ENCODE measurements at regions not wholly inside any gene's neighbourhood (a gene's known extent, or its start where the extent isn't known, plus 50 kb on each side); places are given as distances from the start of the nearest gene placed in this dataset.

DNA sequence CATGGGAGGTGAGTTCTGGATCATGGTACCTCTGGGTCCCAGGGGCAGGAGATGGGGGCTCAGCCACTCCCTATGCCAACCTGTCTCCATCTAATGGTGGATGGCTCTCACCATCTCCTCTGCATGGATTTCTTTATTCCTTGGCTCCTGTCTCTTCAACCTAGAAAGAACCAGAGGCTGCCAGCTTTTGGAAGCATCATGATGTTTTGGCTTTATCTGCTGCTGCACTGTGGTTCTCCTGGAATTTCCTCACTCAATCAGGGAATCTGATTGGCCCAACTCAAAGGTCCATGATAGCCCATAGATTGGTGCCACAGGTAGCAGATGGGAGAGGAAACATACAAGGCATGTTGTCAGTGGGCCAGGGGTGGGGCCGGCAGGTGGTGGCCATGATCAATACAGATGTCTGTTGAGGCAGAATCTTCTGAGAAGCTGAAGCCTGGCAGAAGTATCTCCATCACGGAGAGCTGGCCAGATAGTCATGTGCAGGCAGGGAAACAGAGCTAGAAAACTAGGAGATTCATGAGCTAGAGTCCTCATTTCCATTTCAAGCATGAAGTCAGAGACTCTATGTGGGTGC is 158.2 kb downstream of the MACROH2A1 start:
- Histone ChIP-seq H3K9me3 (ENCODE audit: insufficient read depth, low read depth, low read length) (no peaks in the 10 kb centered on the region), H3K36me3 (ENCODE audit: insufficient read depth, low read length) (no peaks in the 10 kb centered on the region), H3K4me1 (ENCODE audit: insufficient read depth, low read length) (peaks cover 5% of the 10 kb centered on the region), H3K9ac (ENCODE audit: low read depth, low read length) (no peak overlapping the region), H3K27me3 (ENCODE audit: insufficient read depth, low read length) (no peaks in the 10 kb centered on the region), H3K4me3 (ENCODE audit: low read length) (no peak overlapping the region), H3K27ac (ENCODE audit: low read depth, low read length) (no peak overlapping the region)
- 89% methylated on average over 2 of the region's 2 CpGs for WGBS

DNA sequence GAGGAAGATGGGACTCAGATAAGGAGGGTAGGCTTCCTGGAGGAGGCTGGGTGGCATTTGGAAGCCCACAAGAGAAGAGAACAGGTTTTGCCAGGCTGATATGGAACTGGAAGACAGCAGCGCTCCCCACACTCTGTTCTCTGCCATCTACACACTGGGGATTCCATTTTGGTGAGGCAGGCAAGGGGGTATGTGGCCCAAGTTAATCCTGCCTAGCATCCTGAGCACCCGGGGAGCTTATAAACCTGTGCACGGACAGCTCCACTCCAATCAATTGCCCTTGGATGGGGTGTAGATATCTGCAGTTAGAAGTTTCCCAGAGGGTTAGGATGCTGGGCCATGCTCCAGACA is 158.8 kb downstream of the MACROH2A1 start:
- Histone ChIP-seq H3K27me3 (ENCODE audit: insufficient read depth, low read length) (no peaks in the 10 kb centered on the region), H3K4me3 (ENCODE audit: low read length) (no peak overlapping the region), H3K36me3 (ENCODE audit: insufficient read depth, low read length) (no peaks in the 10 kb centered on the region), H3K4me1 (ENCODE audit: insufficient read depth, low read length) (peaks cover 5% of the 10 kb centered on the region), H3K9me3 (ENCODE audit: insufficient read depth, low read depth, low read length) (no peaks in the 10 kb centered on the region), H3K27ac (ENCODE audit: low read depth, low read length) (no peak overlapping the region), H3K9ac (ENCODE audit: low read depth, low read length) (no peak overlapping the region)
- 100% methylated on average over 3 of the region's 3 CpGs for WGBS

DNA sequence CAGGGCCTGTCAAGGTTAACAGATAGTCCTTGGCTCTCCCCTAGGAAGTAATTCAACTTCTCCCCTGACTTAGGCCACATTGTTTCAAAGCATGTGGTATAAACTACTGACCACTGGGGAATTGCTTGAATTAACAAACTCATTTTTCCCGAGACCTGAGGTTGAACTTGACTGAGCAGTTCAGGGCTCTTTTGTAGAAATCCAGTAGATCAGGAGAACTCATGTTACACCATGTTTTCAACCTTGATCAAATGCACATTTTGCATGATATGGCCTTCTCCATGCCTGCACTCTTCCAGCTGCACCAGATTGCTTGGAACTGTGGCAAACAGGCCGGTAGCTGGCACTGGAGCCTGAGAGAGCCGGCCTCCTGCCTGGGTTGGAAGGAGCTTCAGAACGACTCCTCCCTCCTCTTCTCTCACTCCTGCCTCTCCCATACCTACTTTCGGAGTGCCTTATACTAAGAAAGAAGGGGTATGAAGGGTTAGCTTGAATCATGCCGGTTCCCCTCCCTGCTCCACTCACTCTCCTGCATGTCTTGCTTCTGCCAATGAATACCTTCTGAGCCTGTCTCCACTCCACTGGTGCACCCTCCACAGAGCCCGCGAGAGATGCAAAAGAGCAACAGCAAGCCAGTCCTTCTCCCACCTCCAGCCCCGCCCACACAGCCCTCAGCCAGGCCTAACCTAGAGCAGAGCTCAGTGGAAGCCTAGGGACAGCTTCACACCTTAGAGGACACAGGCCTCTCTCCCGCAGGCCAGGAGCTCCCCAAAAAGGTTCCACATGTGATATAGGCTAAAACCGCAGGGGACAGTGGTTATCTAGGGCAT is 159.4 kb downstream of the MACROH2A1 start:
- peaks cover 5% of the 10 kb centered on the region; the same call in 1 of the 2 replicates for H3K4me1 ChIP-seq (ENCODE audit: insufficient read depth, low read length)
- H3K4me3 ChIP-seq (ENCODE audit: low read length) = no peak overlapping the region
- WGBS = 79% methylated on average over 9 of the region's 11 CpGs
- no peaks in the 10 kb centered on the region for H3K9me3 ChIP-seq (ENCODE audit: insufficient read depth, low read depth, low read length)
- no peak overlapping the region for H3K27ac ChIP-seq (ENCODE audit: low read depth, low read length)
- H3K36me3 ChIP-seq (ENCODE audit: insufficient read depth, low read length) = no peaks in the 10 kb centered on the region
- no peak overlapping the region for H3K9ac ChIP-seq (ENCODE audit: low read depth, low read length)
- H3K27me3 ChIP-seq (ENCODE audit: insufficient read depth, low read length) = no peaks in the 10 kb centered on the region

DNA sequence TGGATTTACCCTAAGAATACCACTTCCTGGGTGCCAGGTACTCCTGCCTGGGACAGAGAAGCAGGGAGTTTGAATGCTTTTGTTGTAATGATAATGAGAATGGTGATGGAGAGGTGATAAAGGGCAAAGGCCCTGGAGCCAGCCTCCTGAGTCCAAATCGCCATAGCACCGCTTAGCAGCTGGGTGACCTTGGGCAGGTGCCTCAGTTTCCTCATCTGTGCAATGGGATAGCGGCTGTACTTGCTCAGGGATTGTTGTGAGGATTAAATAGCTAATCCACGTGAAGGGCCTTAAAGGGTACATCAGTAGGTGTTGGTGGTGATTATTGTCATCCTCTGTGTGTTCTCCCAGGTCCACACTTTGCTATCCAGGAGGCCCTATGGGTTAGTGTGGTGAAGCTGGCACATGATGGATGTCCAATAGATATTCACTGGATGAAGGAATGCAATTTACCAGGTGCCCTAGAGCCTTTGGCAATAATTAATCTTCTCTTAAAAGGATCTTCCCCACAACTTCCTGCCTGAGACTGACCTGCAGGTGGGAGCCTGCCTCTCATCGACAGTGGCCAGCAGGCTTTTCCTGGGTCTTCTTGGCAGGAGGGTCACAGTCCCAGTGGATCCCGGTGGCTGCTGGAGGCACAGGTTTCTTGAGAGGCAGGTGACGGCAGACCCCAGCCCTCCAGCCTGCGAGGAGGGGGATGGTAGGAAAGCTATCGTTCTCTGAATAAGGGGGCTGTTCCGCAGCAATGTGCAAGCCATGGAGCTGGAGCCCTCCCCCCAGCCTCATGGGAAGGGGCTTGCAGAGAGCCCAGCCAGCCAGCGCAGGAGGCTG is 160.2 kb downstream of the MACROH2A1 start:
- WGBS = 83% methylated on average over 11 of the region's 11 CpGs
- H3K36me3 ChIP-seq (ENCODE audit: insufficient read depth, low read length) = no peaks in the 10 kb centered on the region
- H3K4me3 ChIP-seq (ENCODE audit: low read length) = no peak overlapping the region
- H3K9ac ChIP-seq (ENCODE audit: low read depth, low read length) = no peak overlapping the region
- H3K27ac ChIP-seq (ENCODE audit: low read depth, low read length) = no peak overlapping the region
- no peaks in the 10 kb centered on the region for H3K9me3 ChIP-seq (ENCODE audit: insufficient read depth, low read depth, low read length)
- peaks cover 5% of the 10 kb centered on the region; the same call in 1 of the 2 replicates for H3K4me1 ChIP-seq (ENCODE audit: insufficient read depth, low read length)
- H3K27me3 ChIP-seq (ENCODE audit: insufficient read depth, low read length) = no peaks in the 10 kb centered on the region

- no peaks in the 10 kb centered on the region for H3K36me3 ChIP-seq (ENCODE audit: insufficient read depth, low read length)
- whole genome bisulfite sequencing = 93% methylated on average over 9 of the region's 9 CpGs
- H3K4me3 ChIP-seq (ENCODE audit: low read length) = no peak overlapping the region
These were observed 161.3 kb downstream of the MACROH2A1 start for GRCh38 chr5:135237748-135238103.

DNA sequence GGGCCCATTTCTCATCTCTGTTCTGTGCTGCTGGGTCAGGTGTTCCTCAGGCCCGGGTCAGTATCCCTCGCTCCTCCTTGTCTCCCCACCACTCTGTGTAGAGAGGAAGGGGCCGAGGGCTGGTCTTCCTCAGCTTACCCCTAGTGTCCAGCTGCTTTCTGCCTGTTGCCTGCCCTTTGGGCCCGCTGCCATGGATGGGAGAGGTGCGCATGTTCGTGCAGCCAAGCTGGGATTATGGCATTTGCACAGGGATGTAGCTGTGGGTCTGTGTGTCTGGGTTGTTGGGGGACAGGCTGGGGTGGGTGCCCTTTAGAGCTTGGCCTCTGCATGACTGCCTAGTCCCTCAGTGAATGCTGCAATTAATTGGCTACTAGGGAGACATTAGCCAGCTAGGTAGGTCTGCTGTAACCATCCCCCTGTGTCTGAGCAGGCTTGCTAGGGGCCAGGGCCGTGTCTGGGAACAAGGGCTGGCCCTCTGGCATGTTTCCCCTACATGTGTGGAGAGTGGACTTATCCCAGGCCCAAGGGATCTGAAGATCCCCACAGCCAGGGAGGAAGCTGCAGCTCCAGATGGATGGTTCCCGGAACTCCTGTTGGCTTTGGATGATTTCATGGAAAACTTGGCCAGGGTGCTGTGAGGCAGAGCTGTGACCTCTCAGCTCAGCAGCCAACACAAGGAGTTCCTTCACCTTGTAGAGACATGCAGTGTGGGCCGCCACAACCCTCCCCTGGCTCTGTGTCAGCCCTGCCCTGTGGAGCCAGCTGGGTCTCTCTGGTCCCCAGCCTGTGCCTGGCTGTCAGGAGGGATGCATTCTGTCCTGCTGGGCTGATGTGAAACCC is 161.9 kb downstream of the MACROH2A1 start:
- Histone ChIP-seq H3K4me3 (ENCODE audit: low read length) (no peak overlapping the region), H3K36me3 (ENCODE audit: insufficient read depth, low read length) (no peaks in the 10 kb centered on the region), H3K9me3 (ENCODE audit: insufficient read depth, low read depth, low read length) (no peaks in the 10 kb centered on the region), H3K27ac (ENCODE audit: low read depth, low read length) (no peak overlapping the region), H3K4me1 (ENCODE audit: insufficient read depth, low read length) (peaks cover 5% of the 10 kb centered on the region; the same call in 1 of the 2 replicates), H3K9ac (ENCODE audit: low read depth, low read length) (no peak overlapping the region), H3K27me3 (ENCODE audit: insufficient read depth, low read length) (no peaks in the 10 kb centered on the region)
- 92% methylated on average over 9 of the region's 9 CpGs for WGBS

More at GRCh38 chr5:135237748-135238103, 161.3 kb downstream of the MACROH2A1 start:
- H3K4me1 ChIP-seq (ENCODE audit: insufficient read depth, low read length) = peaks cover 5% of the 10 kb centered on the region; the same call in 1 of the 2 replicates
- H3K9ac ChIP-seq (ENCODE audit: low read depth, low read length) = no peak overlapping the region
- no peak overlapping the region for H3K27ac ChIP-seq (ENCODE audit: low read depth, low read length)
- H3K27me3 ChIP-seq (ENCODE audit: insufficient read depth, low read length) = no peaks in the 10 kb centered on the region
- H3K9me3 ChIP-seq (ENCODE audit: insufficient read depth, low read depth, low read length) = no peaks in the 10 kb centered on the region

DNA sequence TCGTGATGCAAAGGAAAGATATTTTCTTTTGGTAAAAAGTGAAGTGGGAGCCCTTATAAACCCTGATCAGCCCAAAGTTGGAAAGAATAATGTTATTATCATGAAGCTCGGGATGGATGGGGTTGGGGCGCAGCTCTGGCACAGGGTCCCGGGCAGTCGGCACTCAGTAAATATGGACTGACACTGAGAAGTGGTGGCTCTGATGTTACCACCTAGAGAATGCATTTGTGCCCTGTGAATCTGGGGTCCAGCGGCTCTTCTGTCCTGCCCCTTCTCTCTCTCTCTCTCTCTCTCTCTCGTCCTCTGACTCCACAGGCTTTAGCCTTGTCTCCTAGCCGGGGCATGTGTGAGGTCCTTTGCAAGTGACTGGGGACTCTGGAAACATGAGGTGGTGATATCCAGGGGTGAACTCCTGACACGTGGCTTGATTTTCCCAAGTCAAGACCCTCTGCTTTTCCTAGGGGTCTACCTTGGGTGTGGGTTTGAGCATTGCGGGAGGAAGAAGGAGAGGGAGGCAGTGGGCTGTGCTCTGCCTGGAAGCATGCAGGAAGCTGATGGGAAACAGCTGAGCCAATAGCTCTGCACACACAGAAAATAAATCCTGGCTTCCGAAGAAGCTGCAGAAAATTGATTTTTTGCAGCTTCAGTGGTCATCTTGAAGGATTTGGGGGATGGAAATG is 162.7 kb downstream of the MACROH2A1 start:
- Histone ChIP-seq H3K9ac (ENCODE audit: low read depth, low read length) (no peak overlapping the region), H3K4me3 (ENCODE audit: low read length) (no peak overlapping the region), H3K27ac (ENCODE audit: low read depth, low read length) (no peak overlapping the region), H3K27me3 (ENCODE audit: insufficient read depth, low read length) (no peaks in the 10 kb centered on the region), H3K4me1 (ENCODE audit: insufficient read depth, low read length) (peaks cover 5% of the 10 kb centered on the region; the same call in 1 of the 2 replicates), H3K9me3 (ENCODE audit: insufficient read depth, low read depth, low read length) (no peaks in the 10 kb centered on the region), H3K36me3 (ENCODE audit: insufficient read depth, low read length) (no peaks in the 10 kb centered on the region)
- 92% methylated on average over 11 of the region's 11 CpGs for WGBS

- Histone ChIP-seq H3K36me3 (ENCODE audit: insufficient read depth, low read length) (no peaks in the 10 kb centered on the region), H3K27me3 (ENCODE audit: insufficient read depth, low read length) (no peaks in the 10 kb centered on the region)
- WGBS = 87% methylated on average over 9 of the region's 9 CpGs
These were observed 163.3 kb downstream of the MACROH2A1 start for GRCh38 chr5:135235551-135236227.

GRCh38 chr5:135234666-135235401 is 164.2 kb downstream of the MACROH2A1 start:
- Histone ChIP-seq H3K4me1 (ENCODE audit: insufficient read depth, low read length) (peaks cover 5% of the 10 kb centered on the region; the same call in 1 of the 2 replicates), H3K27ac (ENCODE audit: low read depth, low read length) (no peak overlapping the region), H3K27me3 (ENCODE audit: insufficient read depth, low read length) (no peaks in the 10 kb centered on the region), H3K9ac (ENCODE audit: low read depth, low read length) (no peak overlapping the region), H3K4me3 (ENCODE audit: low read length) (no peak overlapping the region), H3K9me3 (ENCODE audit: insufficient read depth, low read depth, low read length) (no peaks in the 10 kb centered on the region), H3K36me3 (ENCODE audit: insufficient read depth, low read length) (no peaks in the 10 kb centered on the region)
- 98% methylated on average over 7 of the region's 9 CpGs for WGBS

More at GRCh38 chr5:135235551-135236227, 163.3 kb downstream of the MACROH2A1 start:
- peaks cover 5% of the 10 kb centered on the region; the same call in 1 of the 2 replicates for H3K4me1 ChIP-seq (ENCODE audit: insufficient read depth, low read length)
- H3K9ac ChIP-seq (ENCODE audit: low read depth, low read length) = no peak overlapping the region
- no peak overlapping the region for H3K27ac ChIP-seq (ENCODE audit: low read depth, low read length)
- H3K9me3 ChIP-seq (ENCODE audit: insufficient read depth, low read depth, low read length) = no peaks in the 10 kb centered on the region
- no peak overlapping the region for H3K4me3 ChIP-seq (ENCODE audit: low read length)
